Neuronal stem cell (in vitro differentiated cells): ENCODE measurements at regions not wholly inside any gene's neighbourhood (a gene's known extent, or its start where the extent isn't known, plus 50 kb on each side); places are given as distances from the start of the nearest gene placed in this dataset.

Source experiments
- DNase-seq: peaks from one replicate; pipeline ENCODE4 v3.0.0-alpha.2; 2013; ENCODE audit warnings: low spot score
- H2AFZ ChIP-seq: one replicate; pipeline ENCODE4 v1.6.1; 2013; ENCODE audit warnings: mild to moderate bottlenecking, low read length, inconsistent platforms
- H2AK5ac ChIP-seq: 2 replicates; pipeline ENCODE4 v1.6.1; 2013; ENCODE audit warnings: low read depth, mild to moderate bottlenecking, inconsistent platforms, low read length, moderate library complexity, mixed read lengths
- H2BK120ac ChIP-seq: 2 replicates; pipeline ENCODE4 v1.6.1; 2013; ENCODE audit warnings: low read depth, mild to moderate bottlenecking, inconsistent platforms, low read length, moderate library complexity, mixed read lengths
- H2BK12ac ChIP-seq: one replicate; pipeline ENCODE4 v1.6.1; 2013; ENCODE audit warnings: low read length, inconsistent platforms
- H2BK15ac ChIP-seq: 2 replicates; pipeline ENCODE4 v1.6.1; 2013; ENCODE audit warnings: mild to moderate bottlenecking, low read length, inconsistent platforms, mixed read lengths
- H2BK5ac ChIP-seq: one replicate; pipeline ENCODE4 v1.6.1; 2013; ENCODE audit warnings: inconsistent platforms, mild to moderate bottlenecking, low read length, moderate library complexity
- H3K14ac ChIP-seq: one replicate; pipeline ENCODE4 v1.6.1; 2013; ENCODE audit warnings: low read length, inconsistent platforms
- H3K18ac ChIP-seq: 2 replicates; pipeline ENCODE4 v1.6.1; 2013; ENCODE audit warnings: low read length, inconsistent platforms
- H3K23ac ChIP-seq: 2 replicates; pipeline ENCODE4 v1.6.1; 2013; ENCODE audit warnings: low read depth, mild to moderate bottlenecking, mixed read lengths, low read length, inconsistent platforms; ENCODE audit not compliant: poor library complexity
- H3K27ac ChIP-seq: replicated peaks from 3 replicates; pipeline ENCODE4 v1.5.1; 2013; ENCODE audit warnings: low read length, inconsistent platforms
- H3K27me3 ChIP-seq, 3 experiments: 2 replicates each; pipeline ENCODE4 v1.6.1; 2013; ENCODE audit warnings: low read length in 3 of 3, mild to moderate bottlenecking in 2 of 3, inconsistent platforms in 1 of 3, low read depth in 1 of 3, mixed read lengths in 1 of 3, moderate library complexity in 1 of 3; ENCODE audit not compliant: control insufficient read depth in 3 of 3, insufficient read depth in 3 of 3
- H3K36me3 ChIP-seq, 2 donors: replicated peaks in 1 of 2; 2 replicates each; pipeline ENCODE4 v1.6.1; 2013; ENCODE audit warnings: low read length in 2 of 2; ENCODE audit not compliant: control insufficient read depth in 2 of 2, insufficient read depth in 2 of 2
- H3K4ac ChIP-seq: 2 replicates; pipeline ENCODE4 v1.6.1; 2013; ENCODE audit warnings: inconsistent platforms, mild to moderate bottlenecking, low read length, moderate library complexity
- H3K4me1 ChIP-seq, 2 donors: 1 replicate in 1 of 2; 2 replicates in 1 of 2; pipeline ENCODE4 v1.6.1; 2013; ENCODE audit warnings: low read length in 2 of 2, low read depth in 1 of 2; ENCODE audit not compliant: control insufficient read depth in 2 of 2, insufficient read depth in 1 of 2
- H3K4me2 ChIP-seq: one replicate; pipeline ENCODE4 v1.6.1; 2013; ENCODE audit warnings: mild to moderate bottlenecking, low read length, inconsistent platforms; ENCODE audit not compliant: insufficient read depth, poor library complexity, severe bottlenecking
- H3K4me3 ChIP-seq, 2 donors: 2 replicates each; pipeline ENCODE4 v1.5.1; 2013; ENCODE audit warnings: low read length in 2 of 2, mild to moderate bottlenecking in 2 of 2, inconsistent platforms in 1 of 2, moderate library complexity in 1 of 2
- H3K79me1 ChIP-seq: one replicate; pipeline ENCODE4 v1.6.1; 2013; ENCODE audit warnings: low read depth, mild to moderate bottlenecking, inconsistent platforms, low read length, moderate library complexity
- H3K9ac ChIP-seq: one replicate; pipeline ENCODE4 v1.6.1; 2013; ENCODE audit warnings: mild to moderate bottlenecking, low read depth, low read length, inconsistent platforms; ENCODE audit not compliant: poor library complexity
- H3K9me3 ChIP-seq, 2 donors: replicated peaks in 1 of 2; 2 replicates each; pipeline versions ENCODE3 to v1.6.1; 2013; ENCODE audit warnings: low read length in 2 of 2, mild to moderate bottlenecking in 2 of 2, inconsistent platforms in 1 of 2, low read depth in 1 of 2, mixed read lengths in 1 of 2, moderate library complexity in 1 of 2; ENCODE audit not compliant: control insufficient read depth in 2 of 2, insufficient read depth in 1 of 2
- H4K8ac ChIP-seq: one replicate; pipeline ENCODE4 v1.6.1; 2013; ENCODE audit warnings: low read depth, mild to moderate bottlenecking, inconsistent platforms, low read length, moderate library complexity
- H4K91ac ChIP-seq: one replicate; pipeline ENCODE4 v1.6.1; 2013; ENCODE audit warnings: low read length, low read depth, mild to moderate bottlenecking, inconsistent platforms; ENCODE audit not compliant: poor library complexity
- WGBS, 2 donors: extraction: QIAGEN DNeasy Blood & Tissue Kit; methylation state at CpG; one replicate each; pipeline ENCODE4 v1.1.7; 2013; ENCODE audit warnings: missing lambda C conversion rate in 2 of 2, mixed read lengths in 1 of 2; ENCODE audit not compliant: insufficient read length in 2 of 2, insufficient replicate concordance in 1 of 2; ENCODE audit errors: extremely low coverage in 2 of 2; 5-methylcytosine and 5-hydroxymethylcytosine counted together

DNA sequence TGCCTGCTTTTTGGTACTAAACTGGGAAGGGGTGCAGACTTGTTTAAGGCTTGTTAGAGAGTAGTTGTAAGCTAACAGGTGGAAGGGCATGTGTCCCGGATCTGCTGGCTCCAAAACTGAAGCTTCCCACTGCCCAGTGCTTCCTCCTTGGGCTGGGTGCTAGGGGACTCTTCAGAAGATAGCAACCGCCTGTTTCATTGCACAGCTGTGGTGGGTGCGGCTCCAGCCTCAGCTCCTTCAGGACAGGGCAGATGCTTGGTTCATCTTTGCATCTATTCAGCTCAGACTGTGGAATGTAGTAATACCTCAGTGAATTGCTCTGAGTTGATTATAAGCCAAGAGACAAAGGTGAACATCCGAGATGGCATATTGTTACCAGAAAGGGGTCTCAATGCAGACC, 527.1 kb downstream of the TYW1 start:
- no peaks in the 10 kb centered on the region for H3K27me3 ChIP-seq
- no CpG with 5 or more reads among the region's 4 CpGs for WGBS, 2 donors
- H3K14ac ChIP-seq: no peak overlapping the region
- no peak overlapping the region for H2AK5ac ChIP-seq
- H3K4me2 ChIP-seq: no peak overlapping the region
- no peak overlapping the region for H2BK5ac ChIP-seq
- H2AFZ ChIP-seq: no peak overlapping the region
- no peak overlapping the region for H2BK120ac ChIP-seq
- H3K79me1 ChIP-seq: no peaks in the 10 kb centered on the region
- no peaks in the 10 kb centered on the region for H3K9me3 ChIP-seq
- H3K18ac ChIP-seq: no peak overlapping the region
- no peak overlapping the region for H4K8ac ChIP-seq
- H3K4me3 ChIP-seq: no peak overlapping the region
- no peaks in the 10 kb centered on the region for H3K36me3 ChIP-seq
- DNase-seq: no peak
- H2BK12ac ChIP-seq: no peak overlapping the region
- H3K27ac ChIP-seq: no peak overlapping the region
- no peak overlapping the region for H3K4ac ChIP-seq
- no peak overlapping the region for H3K23ac ChIP-seq
- no peak overlapping the region for H2BK15ac ChIP-seq
- no peak overlapping the region for H3K9ac ChIP-seq
- H3K4me1 ChIP-seq: peaks cover 0 to 2% of the 10 kb centered on the region in 2 donors
- no peak overlapping the region for H4K91ac ChIP-seq

DNA sequence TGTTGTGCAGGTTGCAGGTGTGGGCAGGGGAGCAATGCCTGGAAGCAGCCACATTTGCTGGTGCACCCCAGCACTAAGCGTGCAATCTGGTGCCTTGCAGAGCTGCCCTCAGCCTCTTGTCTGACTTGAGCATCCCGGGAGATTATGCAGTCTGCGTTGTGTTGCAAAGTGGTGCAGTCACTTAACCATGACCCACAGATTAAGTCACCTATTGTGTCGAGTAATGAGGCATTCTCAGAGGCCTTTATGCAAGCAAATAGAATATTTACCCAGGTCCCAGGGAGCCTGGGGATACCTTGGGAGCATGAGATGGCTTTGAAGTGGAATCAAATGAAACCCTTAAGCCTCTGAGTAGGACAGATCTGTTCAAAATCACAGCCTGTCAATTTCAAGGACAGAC, 529.0 kb downstream of the TYW1 start:
- no peak for DNase-seq
- Histone ChIP-seq H2BK12ac (no peak overlapping the region), H2BK120ac (no peak overlapping the region), H2BK15ac (no peak overlapping the region), H3K9me3 (no peaks in the 10 kb centered on the region), H3K9ac (no peak overlapping the region), H3K4me3 (peak overlapping the region in 1 of 2 donors; percentile 19), H3K14ac (no peak overlapping the region), H2AFZ (no peak overlapping the region), H2AK5ac (no peak overlapping the region), H2BK5ac (no peak overlapping the region), H3K4me1 (no peaks in the 10 kb centered on the region), H3K27me3 (no peaks in the 10 kb centered on the region), H4K91ac (no peak overlapping the region), H3K23ac (no peak overlapping the region), H3K4me2 (no peak overlapping the region), H4K8ac (no peak overlapping the region), H3K36me3 (no peaks in the 10 kb centered on the region), H3K18ac (no peak overlapping the region), H3K27ac (no peak overlapping the region), H3K4ac (no peak overlapping the region), H3K79me1 (no peaks in the 10 kb centered on the region)
- WGBS, 2 donors: no CpG with 5 or more reads among the region's 4 CpGs

DNA sequence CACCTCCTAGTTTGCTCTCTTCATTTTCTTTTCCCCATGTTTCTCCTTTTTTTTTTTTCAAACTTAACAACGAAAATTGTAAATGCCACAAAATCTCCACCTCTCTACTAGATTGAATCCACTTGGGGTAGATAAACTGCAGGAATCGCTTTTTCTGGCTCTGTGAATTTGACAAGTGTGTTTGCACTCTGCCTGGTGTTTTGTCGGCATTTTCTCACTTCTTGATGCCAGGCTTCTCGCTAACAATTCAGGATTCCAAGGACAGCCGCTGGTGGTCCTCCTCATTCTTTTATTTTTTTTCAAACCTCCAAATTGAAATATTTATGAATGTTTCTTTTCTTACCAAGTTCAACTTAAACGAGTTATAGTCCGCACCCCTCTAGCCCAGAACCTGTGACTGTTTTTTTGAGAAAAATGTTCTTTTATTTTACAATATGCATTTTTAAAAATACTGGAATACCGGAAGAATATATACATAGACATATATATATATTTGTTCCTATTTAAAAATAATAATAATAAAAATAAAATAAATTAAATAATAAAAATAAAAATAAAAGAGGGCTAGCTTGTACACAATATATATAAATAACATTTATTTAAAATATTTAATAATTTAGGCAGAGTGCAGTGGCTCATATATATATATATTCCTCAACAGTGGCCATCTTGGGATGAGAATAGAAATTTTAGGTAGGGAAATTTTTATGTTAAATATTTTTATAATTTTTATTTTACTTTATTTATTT, 538.8 kb downstream of the TYW1 start:
- Histone ChIP-seq H3K14ac (no peak overlapping the region), H4K91ac (no peak overlapping the region), H3K9me3 (peaks cover 0 to 2% of the 10 kb centered on the region in 2 donors), H3K27me3 (peaks cover 0 to 2% (median 0%) of the 10 kb centered on the region in 3 experiments), H2BK120ac (no peak overlapping the region), H2BK15ac (no peak overlapping the region), H3K23ac (no peak overlapping the region), H3K27ac (no peak overlapping the region), H3K79me1 (no peaks in the 10 kb centered on the region), H3K36me3 (no peaks in the 10 kb centered on the region), H3K4ac (no peak overlapping the region), H3K4me1 (no peaks in the 10 kb centered on the region), H3K4me2 (no peak overlapping the region), H2AFZ (no peak overlapping the region), H2AK5ac (no peak overlapping the region), H4K8ac (no peak overlapping the region), H2BK5ac (no peak overlapping the region), H2BK12ac (no peak overlapping the region), H3K18ac (no peak overlapping the region), H3K4me3 (no peak overlapping the region), H3K9ac (no peak overlapping the region)
- no peak for DNase-seq
- WGBS, 2 donors: 100% methylated on average over 1 of the region's 8 CpGs; no CpG with 5 or more reads in 1 of the 2 donors

DNA sequence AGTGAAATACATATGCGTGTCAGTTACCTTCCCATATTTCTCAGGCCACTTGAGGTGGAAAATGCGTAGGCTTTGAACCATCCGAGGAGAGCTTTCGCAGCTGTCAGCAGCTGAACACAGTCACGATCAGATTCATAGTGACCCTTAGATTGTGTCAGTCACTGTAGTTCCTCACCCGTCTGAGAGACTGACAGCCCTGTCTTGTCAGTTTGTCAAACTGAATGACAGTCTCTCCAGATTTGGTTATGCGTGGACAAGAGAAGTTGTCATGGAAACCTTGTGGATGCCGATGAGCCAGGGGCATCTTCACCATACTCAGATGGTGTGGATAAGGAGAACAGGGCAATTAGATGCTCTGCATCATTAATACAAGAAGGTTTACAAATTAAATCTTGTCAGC, 546.3 kb downstream of the TYW1 start:
- WGBS, 2 donors: no CpG with 5 or more reads among the region's 8 CpGs
- Histone ChIP-seq H2AK5ac (no peak overlapping the region), H3K79me1 (no peaks in the 10 kb centered on the region), H3K4me2 (no peak overlapping the region), H2BK12ac (no peak overlapping the region), H3K14ac (no peak overlapping the region), H4K91ac (no peak overlapping the region), H3K9me3 (no peaks in the 10 kb centered on the region), H3K27ac (no peak overlapping the region), H2BK5ac (no peak overlapping the region), H3K36me3 (no peaks in the 10 kb centered on the region), H2BK15ac (no peak overlapping the region), H2BK120ac (no peak overlapping the region), H3K18ac (no peak overlapping the region), H3K27me3 (no peaks in the 10 kb centered on the region), H3K23ac (no peak overlapping the region), H2AFZ (no peak overlapping the region), H3K9ac (no peak overlapping the region), H3K4me3 (no peak overlapping the region), H3K4ac (no peak overlapping the region), H3K4me1 (no peaks in the 10 kb centered on the region), H4K8ac (no peak overlapping the region)
- DNase-seq: no peak
